Lower leg skin (tissue), 3 donors: ENCODE measurements at regions not wholly inside any gene's neighbourhood (a gene's known extent, or its start where the extent isn't known, plus 50 kb on each side); places are given as distances from the start of the nearest gene placed in this dataset.

Source experiments
- CTCF ChIP-seq, 3 donors: fragments of 450-650 bp; IDR thresholded peaks; one replicate each; pipeline ENCODE4 v1.5.1; 2016; ENCODE audit warnings: antibody characterized with exemption in 3 of 3, mild to moderate bottlenecking in 3 of 3, moderate library complexity in 2 of 3
- POLR2A ChIP-seq, 2 donors: fragments of 450-650 bp; IDR thresholded peaks; one replicate each; pipeline ENCODE4 v1.6.1; 2016 to 2017; ENCODE audit warnings: antibody characterized with exemption in 2 of 2, mild to moderate bottlenecking in 1 of 2, moderate library complexity in 1 of 2

GRCh38 chr10:62637249-62638061, 167.1 kb upstream of the ADO start:
- no peak for TF ChIP-seq CTCF (IDR thresholded peaks at IDR 0.05)
- no peak for TF ChIP-seq POLR2A (IDR thresholded peaks at IDR 0.05)
